SW 1271 (cell line): ENCODE measurements at regions not wholly inside any gene's neighbourhood (a gene's known extent, or its start where the extent isn't known, plus 50 kb on each side); places are given as distances from the start of the nearest gene placed in this dataset.
A peak's percentile ranks its signal among the peaks of the same experiment; 100 is the strongest.

Source experiments
- DNase-seq, 2 experiments: peaks; one replicate each; lab custom pipeline; 2025; lab: John Stamatoyannopoulos, UW

GRCh38 chr11:116598556-116598955 is 174.2 kb downstream of the BUD13 start:
- DNase-seq: no peak

GRCh38 chr11:116598036-116598435 is 174.8 kb downstream of the BUD13 start:
- no peak for DNase-seq

GRCh38 chr11:116596346-116597260 is 176.2 kb downstream of the BUD13 start:
- no peak for DNase-seq

- DNase-seq: no peak
Measured at GRCh38 chr11:116595305-116595880, 177.4 kb downstream of the BUD13 start.

- no peak for DNase-seq
Measured at GRCh38 chr11:116590844-116591570, 181.8 kb downstream of the BUD13 start.

DNA sequence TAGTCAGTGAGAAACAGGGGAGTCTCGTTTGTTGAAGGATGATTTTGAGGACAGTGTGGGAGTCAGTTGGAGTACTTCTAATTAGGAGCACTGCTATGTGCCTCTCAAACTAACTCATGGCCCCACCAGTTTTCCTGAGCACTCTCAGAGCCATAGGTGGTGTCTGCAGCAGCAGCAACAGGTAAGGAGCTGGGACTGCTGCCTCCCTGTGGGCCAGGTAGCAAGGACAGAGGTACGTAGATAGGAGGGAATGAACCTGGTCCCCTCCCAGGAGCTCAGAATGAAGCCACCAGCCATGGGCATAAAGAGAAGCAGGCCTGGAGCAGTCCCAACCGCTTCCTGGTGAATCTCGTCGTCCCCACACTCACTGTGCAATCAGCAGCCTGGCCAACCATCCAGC is 183.4 kb downstream of the BUD13 start:
- DNase-seq: no peak

GRCh38 chr11:116586392-116586791 is 186.4 kb downstream of the BUD13 start:
- no peak for DNase-seq

- no peak for DNase-seq
Measured at GRCh38 chr11:116582571-116582970, 190.2 kb downstream of the BUD13 start.

- no peak for DNase-seq
Measured at GRCh38 chr11:116581349-116581748, 191.4 kb downstream of the BUD13 start.

DNA sequence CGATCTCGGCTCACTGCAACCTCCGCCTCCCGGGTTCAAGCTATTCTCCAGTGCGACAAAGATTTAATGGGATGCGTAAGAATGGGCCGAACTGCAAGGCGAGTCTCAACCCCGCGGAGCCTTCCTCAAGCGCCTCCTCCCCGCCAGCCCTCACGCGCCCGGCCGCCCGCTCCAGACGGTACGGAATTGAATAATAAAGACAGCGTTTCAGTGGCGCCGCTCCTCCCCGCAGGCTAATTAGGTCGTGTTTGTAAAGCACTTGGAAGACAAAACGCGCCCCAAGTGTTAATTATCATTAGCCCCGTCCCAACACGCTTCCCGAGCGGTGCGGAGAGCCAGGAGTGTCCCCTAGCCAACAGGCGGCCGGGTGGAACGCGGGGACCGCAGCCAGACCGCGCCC is 192.0 kb downstream of the BUD13 start:
- no peak for DNase-seq

DNA sequence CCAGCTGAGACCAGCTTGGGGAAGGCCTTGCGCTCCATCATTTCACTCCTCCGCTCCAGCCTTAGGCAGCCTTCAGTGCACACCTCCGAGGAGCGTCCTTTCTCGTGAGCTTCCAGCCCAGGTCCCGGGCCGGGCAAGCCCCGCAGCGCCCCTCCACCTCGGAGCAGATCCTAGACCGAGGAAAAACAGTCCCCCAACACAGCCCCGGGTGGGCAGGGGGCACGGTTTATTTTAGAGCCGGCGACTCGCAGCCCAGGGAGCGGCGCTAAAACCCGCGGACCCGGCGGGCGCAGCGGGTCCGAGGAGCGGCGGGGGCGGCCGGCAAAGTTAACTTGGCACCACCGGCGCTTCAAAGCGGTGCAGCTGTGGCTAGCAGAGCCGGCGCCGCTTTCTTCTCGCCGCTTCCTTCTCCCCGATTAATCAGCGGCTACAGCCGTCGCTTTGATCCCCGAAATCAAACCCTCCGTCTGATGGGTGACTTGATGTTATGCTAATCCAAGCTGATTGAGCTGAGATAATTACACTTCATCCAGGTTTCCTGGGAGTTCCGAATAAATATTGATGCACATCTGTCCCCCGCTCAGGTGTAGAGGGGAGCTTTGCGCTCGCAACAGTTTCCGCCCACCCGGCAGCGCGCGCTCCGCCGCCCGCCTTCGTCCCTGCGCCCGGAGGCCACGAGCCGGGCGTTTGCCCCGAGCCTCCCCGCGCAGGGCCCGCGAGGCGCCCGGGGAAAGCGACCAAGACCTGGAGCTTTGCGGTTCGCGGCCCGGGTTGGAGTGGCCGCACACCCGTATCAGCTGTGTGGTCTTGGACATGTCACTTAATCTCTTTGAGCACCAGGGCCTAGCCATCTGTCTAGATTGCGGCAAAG is 192.7 kb downstream of the BUD13 start:
- DNase-seq: no peak

GRCh38 chr11:116579031-116579653 is 193.6 kb downstream of the BUD13 start:
- DNase-seq: no peak

DNA sequence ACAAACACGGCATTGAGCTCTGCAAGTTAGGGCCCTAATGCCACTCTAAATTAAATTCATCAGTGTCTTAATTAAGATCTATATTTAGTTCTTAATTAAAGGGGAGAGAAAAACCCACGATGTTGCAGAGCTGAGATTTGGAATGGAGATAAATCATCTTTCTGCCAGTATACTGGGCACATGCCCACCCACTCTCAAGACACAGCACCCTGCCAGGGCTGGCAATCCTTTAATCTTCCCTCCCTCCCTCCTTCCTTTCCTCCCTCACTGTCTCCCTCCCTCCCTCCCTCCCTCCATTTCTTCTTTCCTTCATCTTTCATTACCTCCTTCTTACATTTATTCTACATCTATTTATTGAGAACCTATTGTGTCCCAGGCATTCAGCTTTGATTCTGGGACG is 194.8 kb downstream of the BUD13 start:
- no peak for DNase-seq

- DNase-seq: no peak
Measured at GRCh38 chr11:116577273-116577672, 195.5 kb downstream of the BUD13 start.

- DNase-seq: no peak
Measured at GRCh38 chr11:116576526-116576925, 196.3 kb downstream of the BUD13 start.

- no peak for DNase-seq
Measured at GRCh38 chr11:116567721-116568242, 205.0 kb downstream of the BUD13 start.

- no peak for DNase-seq
Measured at GRCh38 chr11:116563712-116564047, 209.1 kb downstream of the BUD13 start.

- DNase-seq: no peak
Measured at GRCh38 chr11:116563028-116563711, 209.6 kb downstream of the BUD13 start.

GRCh38 chr11:116560589-116560988 is 212.2 kb downstream of the BUD13 start:
- no peak for DNase-seq

DNA sequence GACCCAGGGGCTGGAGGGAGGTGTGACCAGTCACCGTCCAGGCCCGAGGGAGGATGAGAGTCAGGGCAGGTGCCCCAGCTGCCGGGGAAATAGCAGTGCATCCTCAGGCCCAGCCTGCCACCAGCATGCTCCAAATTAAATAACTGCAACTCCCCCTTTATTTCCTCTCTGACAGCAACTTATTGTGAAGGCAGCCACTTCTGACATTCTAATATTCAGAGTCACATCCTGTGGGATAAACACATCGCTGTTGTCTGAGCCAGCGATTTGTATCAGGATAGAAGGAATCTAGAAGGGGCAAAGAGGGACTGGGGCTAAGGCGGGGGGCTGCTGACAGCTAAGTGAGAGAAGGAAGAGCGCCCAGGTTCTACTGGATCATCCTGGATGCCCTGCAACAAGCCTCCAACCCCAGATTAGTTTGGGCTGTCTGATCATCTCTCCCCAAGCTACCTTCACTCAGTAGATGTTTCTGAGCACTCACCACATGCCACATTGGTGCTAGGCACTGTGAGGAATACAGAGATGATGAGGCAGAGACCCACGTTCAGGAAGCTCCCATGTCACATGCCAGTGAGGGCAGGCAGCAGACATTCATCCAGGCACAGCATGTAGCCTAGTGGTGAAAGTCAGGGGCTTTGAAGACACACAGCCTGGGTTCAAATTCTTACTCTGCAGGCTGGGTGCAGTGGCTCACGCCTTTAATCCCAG is 214.1 kb downstream of the BUD13 start:
- peak in 1 of 2 experiments; percentile 51 for DNase-seq
